AG04450 (cell line): ENCODE measurements at regions not wholly inside any gene's neighbourhood (a gene's known extent, or its start where the extent isn't known, plus 50 kb on each side); places are given as distances from the start of the nearest gene placed in this dataset.
A peak's percentile ranks its signal among the peaks of the same experiment; 100 is the strongest.
"Not testable (repeated sequence)": the region's sequence is repeated elsewhere in the genome, so short reads cannot be mapped to it uniquely, and the experiment has no call there.

Experiments used
- CTCF ChIA-PET: fragments of 300-600, 350-600 bp; formaldehyde crosslinking; extraction: SDS; loops from one replicate; lab custom pipeline; 2022; ENCODE audit warnings: antibody characterized with exemption, inconsistent platforms; lab: Charles Lee
- POLR2A ChIA-PET: fragments of 350-600 bp; formaldehyde crosslinking; extraction: SDS; loops from one replicate; lab custom pipeline; 2021; ENCODE audit warnings: antibody characterized with exemption, inconsistent platforms; lab: Yijun Ruan, JAX
- DNase-seq: peaks from one replicate; pipeline ENCODE4 v3.0.0-alpha.2; 2011; ENCODE audit warnings: low read depth, low spot score
- H3K27ac ChIP-seq: one replicate; pipeline ENCODE4 v1.5.1; 2012; ENCODE audit warnings: low read depth, low read length, control low read depth
- H3K27me3 ChIP-seq: one replicate; pipeline ENCODE4 v1.6.0; 2012; ENCODE audit warnings: low read length; ENCODE audit not compliant: control insufficient read depth, insufficient read depth
- H3K4me3 ChIP-seq: 2 replicates; pipeline ENCODE4 v1.5.1; 2011; ENCODE audit warnings: mild to moderate bottlenecking, low read depth, low read length, control low read depth
- H3K9me3 ChIP-seq: 2 replicates; pipeline ENCODE4 v1.5.1; 2012; ENCODE audit warnings: low read length; ENCODE audit not compliant: control insufficient read depth, insufficient read depth
- CTCF ChIP-seq: IDR thresholded peaks from 2 replicates; pipeline ENCODE4 v1.5.1; 2011; ENCODE audit warnings: low read depth, low read length, control low read depth, inconsistent platforms

GRCh38 chr1:117708323-117709248 is 102.7 kb downstream of the TENT5C start:
- ChIA-PET POLR2A (no interaction called here), CTCF (interaction anchor here (2.7 to 2.9 kb wide), 2 partner anchors 173 to 187 kb away, joined by 11 to 17 read pairs; no protein-coding TSS in a partner anchor)
- Histone ChIP-seq H3K27me3 (no peaks in the 10 kb centered on the region), H3K4me3 (no peak overlapping the region), H3K9me3 (peaks cover 3% of the 10 kb centered on the region), H3K27ac (no peak overlapping the region)
- no peak for DNase-seq
- TF ChIP-seq CTCF: no peak

- POLR2A ChIA-PET: no interaction called here
- Histone ChIP-seq H3K4me3 (no peak overlapping the region), H3K9me3 (no peaks in the 10 kb centered on the region; the same call in 1 of the 2 replicates), H3K27me3 (no peaks in the 10 kb centered on the region), H3K27ac (no peak overlapping the region)
- TF ChIP-seq CTCF: no peak
- CTCF ChIA-PET: interaction anchor here (2.7 to 2.9 kb wide), 2 partner anchors 174 to 186 kb away, joined by 11 to 17 read pairs; no protein-coding TSS in a partner anchor
- no peak for DNase-seq
Observed at GRCh38 chr1:117709249-117709691, 103.4 kb downstream of the TENT5C start.

GRCh38 chr1:117710710-117711109 is 104.9 kb downstream of the TENT5C start:
- TF ChIP-seq CTCF: peak; percentile 42
- DNase-seq: no peak

GRCh38 chr1:117712621-117713020 is 106.8 kb downstream of the TENT5C start:
- ChIA-PET POLR2A (no interaction called here), CTCF (interaction anchor here (1.3 to 2.2 kb wide), 4 partner anchors 42 to 184 kb away, joined by 5 to 6 read pairs (median 5); no protein-coding TSS in a partner anchor)
- no peak for DNase-seq
- no peaks in the 10 kb centered on the region for H3K27me3 ChIP-seq
- H3K4me3 ChIP-seq: no peak overlapping the region
- no peaks in the 10 kb centered on the region; the same call in 1 of the 2 replicates for H3K9me3 ChIP-seq
- no peak for TF ChIP-seq CTCF
- no peak overlapping the region for H3K27ac ChIP-seq

More at GRCh38 chr1:117710710-117711109, 104.9 kb downstream of the TENT5C start:
- ChIA-PET CTCF (interaction anchor here (0.5 to 2.9 kb wide), 8 partner anchors 11 to 218 kb away, joined by 3 to 17 read pairs (median 6); partner anchors contain the start of gene GDAP2), POLR2A (no interaction called here)
- no peak overlapping the region for H3K27ac ChIP-seq
- no peaks in the 10 kb centered on the region; the same call in 1 of the 2 replicates for H3K9me3 ChIP-seq
- no peaks in the 10 kb centered on the region for H3K27me3 ChIP-seq
- no peak overlapping the region for H3K4me3 ChIP-seq

- Histone ChIP-seq H3K4me3 (no peak overlapping the region), H3K9me3 (no peaks in the 10 kb centered on the region), H3K27ac (no peak overlapping the region), H3K27me3 (no peaks in the 10 kb centered on the region)
- DNase-seq: no peak
- TF ChIP-seq CTCF: no peak
- POLR2A ChIA-PET: no interaction called here
- CTCF ChIA-PET: no interaction called here
Observed at GRCh38 chr1:117714546-117714945, 108.7 kb downstream of the TENT5C start.

- POLR2A ChIA-PET, CTCF ChIA-PET, H3K27me3 ChIP-seq: not testable (repeated sequence)
Observed at GRCh38 chr1:117716030-117716429, 110.2 kb downstream of the TENT5C start.

GRCh38 chr1:117717980-117718379 is 112.1 kb downstream of the TENT5C start:
- CTCF ChIA-PET, H3K27ac ChIP-seq, H3K4me3 ChIP-seq, DNase-seq, H3K9me3 ChIP-seq, POLR2A ChIA-PET, H3K27me3 ChIP-seq: not testable (repeated sequence)

More at GRCh38 chr1:117716030-117716429, 110.2 kb downstream of the TENT5C start:
- not testable (repeated sequence) for DNase-seq, H3K27ac ChIP-seq, H3K4me3 ChIP-seq, H3K9me3 ChIP-seq
